ENCODE measurements at regions not wholly inside any gene's neighbourhood (a gene's known extent, or its start where the extent isn't known, plus 50 kb on each side); places are given as distances from the start of the nearest gene placed in this dataset.
"Not testable (repeated sequence)": the region's sequence is repeated elsewhere in the genome, so short reads cannot be mapped to it uniquely, and the experiment has no call there.

DNA sequence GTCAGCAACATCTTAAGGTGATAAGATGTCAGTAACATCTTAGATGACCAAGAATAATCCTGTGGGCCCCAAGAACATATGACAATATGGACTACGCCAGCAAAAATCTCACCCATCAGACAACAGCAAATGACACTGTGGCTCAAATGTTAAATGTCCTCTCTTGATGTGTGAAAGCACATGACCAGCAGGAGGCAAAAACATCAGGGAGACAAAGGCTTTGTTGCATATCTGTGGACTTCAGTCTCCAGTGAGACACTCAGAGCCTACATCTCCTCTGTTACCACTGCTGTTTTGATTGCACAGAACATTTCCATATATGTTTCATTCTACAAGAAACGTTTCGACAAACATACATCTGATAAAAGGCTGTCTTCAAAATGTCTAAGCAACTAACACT, 103.5 kb downstream of the POTEG start:
- TF ChIP-seq, protein P1, sequence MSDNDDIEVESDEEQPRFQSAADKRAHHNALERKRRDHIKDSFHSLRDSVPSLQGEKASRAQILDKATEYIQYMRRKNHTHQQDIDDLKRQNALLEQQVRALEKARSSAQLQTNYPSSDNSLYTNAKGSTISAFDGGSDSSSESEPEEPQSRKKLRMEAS (IDR thresholded peaks at IDR 0.05) = not testable (repeated sequence)
- not testable (repeated sequence) for TF ChIP-seq POLR2A (IDR thresholded peaks at IDR 0.05; ENCODE audit: control extremely low read depth in 1 of 2, low read depth in 2 of 2, low read length in 2 of 2); RAD21 (IDR thresholded peaks at IDR 0.05 in 1 of 2, conservative IDR thresholded peaks at IDR 0.05 in 1 of 2; ENCODE audit: low read depth in 2 of 2, low read length in 2 of 2); HDAC6 (IDR thresholded peaks at IDR 0.05; ENCODE audit: low read depth, low read length); RBBP5 (IDR thresholded peaks at IDR 0.05; ENCODE audit: borderline replicate concordance, low read depth, low read length); TBP (IDR thresholded peaks at IDR 0.05; ENCODE audit: low read depth, low read length); TEAD4 (IDR thresholded peaks at IDR 0.05; ENCODE audit: low read depth, low read length); CEBPB (IDR thresholded peaks at IDR 0.05; ENCODE audit: low read depth, low read length)
- TF ChIP-seq, protein P2, sequence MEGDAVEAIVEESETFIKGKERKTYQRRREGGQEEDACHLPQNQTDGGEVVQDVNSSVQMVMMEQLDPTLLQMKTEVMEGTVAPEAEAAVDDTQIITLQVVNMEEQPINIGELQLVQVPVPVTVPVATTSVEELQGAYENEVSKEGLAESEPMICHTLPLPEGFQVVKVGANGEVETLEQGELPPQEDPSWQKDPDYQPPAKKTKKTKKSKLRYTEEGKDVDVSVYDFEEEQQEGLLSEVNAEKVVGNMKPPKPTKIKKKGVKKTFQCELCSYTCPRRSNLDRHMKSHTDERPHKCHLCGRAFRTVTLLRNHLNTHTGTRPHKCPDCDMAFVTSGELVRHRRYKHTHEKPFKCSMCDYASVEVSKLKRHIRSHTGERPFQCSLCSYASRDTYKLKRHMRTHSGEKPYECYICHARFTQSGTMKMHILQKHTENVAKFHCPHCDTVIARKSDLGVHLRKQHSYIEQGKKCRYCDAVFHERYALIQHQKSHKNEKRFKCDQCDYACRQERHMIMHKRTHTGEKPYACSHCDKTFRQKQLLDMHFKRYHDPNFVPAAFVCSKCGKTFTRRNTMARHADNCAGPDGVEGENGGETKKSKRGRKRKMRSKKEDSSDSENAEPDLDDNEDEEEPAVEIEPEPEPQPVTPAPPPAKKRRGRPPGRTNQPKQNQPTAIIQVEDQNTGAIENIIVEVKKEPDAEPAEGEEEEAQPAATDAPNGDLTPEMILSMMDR (IDR thresholded peaks at IDR 0.05; ENCODE audit: control extremely low read depth in 1 of 3, insufficient read depth in 1 of 3, low read depth in 1 of 3, low read length in 3 of 3) = not testable (repeated sequence)
- TF ChIP-seq, protein P3, sequence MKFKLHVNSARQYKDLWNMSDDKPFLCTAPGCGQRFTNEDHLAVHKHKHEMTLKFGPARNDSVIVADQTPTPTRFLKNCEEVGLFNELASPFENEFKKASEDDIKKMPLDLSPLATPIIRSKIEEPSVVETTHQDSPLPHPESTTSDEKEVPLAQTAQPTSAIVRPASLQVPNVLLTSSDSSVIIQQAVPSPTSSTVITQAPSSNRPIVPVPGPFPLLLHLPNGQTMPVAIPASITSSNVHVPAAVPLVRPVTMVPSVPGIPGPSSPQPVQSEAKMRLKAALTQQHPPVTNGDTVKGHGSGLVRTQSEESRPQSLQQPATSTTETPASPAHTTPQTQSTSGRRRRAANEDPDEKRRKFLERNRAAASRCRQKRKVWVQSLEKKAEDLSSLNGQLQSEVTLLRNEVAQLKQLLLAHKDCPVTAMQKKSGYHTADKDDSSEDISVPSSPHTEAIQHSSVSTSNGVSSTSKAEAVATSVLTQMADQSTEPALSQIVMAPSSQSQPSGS (IDR thresholded peaks at IDR 0.05; ENCODE audit: low read length) = not testable (repeated sequence)
